Neural cell (in vitro differentiated cells): ENCODE measurements at regions not wholly inside any gene's neighbourhood (a gene's known extent, or its start where the extent isn't known, plus 50 kb on each side); places are given as distances from the start of the nearest gene placed in this dataset.

Source experiments
- H2AFZ ChIP-seq: fragments of 200-600, 300-800 bp; sonication (generic), shearing (Covaris generic); 2 replicates; pipeline ENCODE4 v1.6.0; 2014; ENCODE audit warnings: low read depth, mild to moderate bottlenecking, antibody characterized with exemption, low read length, moderate library complexity
- H3F3A ChIP-seq: fragments of 200-600 bp; shearing (Covaris generic); 2 replicates; pipeline ENCODE4 v1.6.1; 2016; ENCODE audit warnings: mild to moderate bottlenecking, moderate library complexity, mixed read lengths, antibody characterized with exemption, low read length; ENCODE audit not compliant: insufficient read depth, poor library complexity, severe bottlenecking
- H3K27ac ChIP-seq: fragments of 200-600, 300-800 bp; sonication (generic), shearing (Covaris generic); 2 replicates; pipeline ENCODE4 v1.5.1; 2014; ENCODE audit warnings: mild to moderate bottlenecking, low read length, moderate library complexity
- H3K27me3 ChIP-seq: fragments of 300-800, 200-600 bp; sonication (generic), shearing (Covaris generic); 2 replicates; pipeline ENCODE4 v1.6.0; 2014; ENCODE audit warnings: mild to moderate bottlenecking, low read depth, low read length, moderate library complexity; ENCODE audit not compliant: insufficient read depth
- H3K36me3 ChIP-seq: fragments of 300-800, 200-600 bp; sonication (generic), shearing (Covaris generic); 2 replicates; pipeline ENCODE4 v1.5.1; 2014; ENCODE audit warnings: mild to moderate bottlenecking, antibody characterized with exemption, low read length, moderate library complexity; ENCODE audit not compliant: insufficient read depth
- H3K4me2 ChIP-seq: fragments of 300-800, 200-600 bp; sonication (generic), shearing (Covaris generic); 2 replicates; pipeline ENCODE4 v1.6.0; 2014; ENCODE audit warnings: mild to moderate bottlenecking, low read length
- H3K4me3 ChIP-seq: fragments of 300-800, 200-600 bp; sonication (generic), shearing (Covaris generic); 2 replicates; pipeline ENCODE4 v1.5.1; 2014; ENCODE audit warnings: mild to moderate bottlenecking, low read length, moderate library complexity
- H3K79me2 ChIP-seq: fragments of 200-600 bp; shearing (Covaris generic); replicated peaks from 2 replicates; pipeline ENCODE4 v1.6.0; 2014; ENCODE audit warnings: mild to moderate bottlenecking, low read length, moderate library complexity; ENCODE audit not compliant: insufficient read depth
- H3K9ac ChIP-seq: fragments of 300-800, 200-600 bp; sonication (generic), shearing (Covaris generic); 2 replicates; pipeline ENCODE4 v1.6.1; 2016; ENCODE audit warnings: mild to moderate bottlenecking, low read length, mixed read lengths
- H3K9me2 ChIP-seq: fragments of 200-600 bp; shearing (Covaris generic); 2 replicates; pipeline ENCODE4 v1.6.1; 2016; ENCODE audit warnings: mild to moderate bottlenecking, low read length, mixed read lengths; ENCODE audit not compliant: insufficient read depth
- H3K9me3 ChIP-seq: fragments of 200-600, 300-800 bp; sonication (generic), shearing (Covaris generic); 2 replicates; pipeline ENCODE4 v1.6.1; 2016; ENCODE audit warnings: mild to moderate bottlenecking, mixed run types, low read length, moderate library complexity, mixed read lengths
- H4K20me1 ChIP-seq: fragments of 200-600 bp; shearing (Covaris generic); 2 replicates; pipeline ENCODE4 v1.6.1; 2016; ENCODE audit warnings: mild to moderate bottlenecking, mixed run types; ENCODE audit not compliant: insufficient read depth
- CTCF ChIP-seq: fragments of 450-650 bp; IDR thresholded peaks from 2 replicates; pipeline ENCODE4 v1.5.1; 2014; ENCODE audit warnings: antibody characterized with exemption, mild to moderate bottlenecking, moderate library complexity; ENCODE audit not compliant: poor library complexity, severe bottlenecking
- EP300 ChIP-seq: fragments of 450-650 bp; conservative IDR thresholded peaks from 2 replicates; pipeline ENCODE4 v1.6.1; 2014; ENCODE audit warnings: antibody characterized with exemption, mild to moderate bottlenecking, moderate library complexity; ENCODE audit not compliant: poor library complexity, severe bottlenecking
- EZH2 ChIP-seq: fragments of 200-600, 300-800 bp; shearing (Covaris generic), sonication (generic); IDR thresholded peaks from 2 replicates; pipeline ENCODE4 v1.6.1; 2014; ENCODE audit warnings: antibody characterized with exemption, low read length, borderline replicate concordance, mild to moderate bottlenecking; ENCODE audit not compliant: insufficient read depth, poor library complexity, severe bottlenecking
- MXI1 ChIP-seq: fragments of 450-650 bp; conservative IDR thresholded peaks from 2 replicates; pipeline ENCODE4 v1.6.1; 2014; ENCODE audit warnings: antibody characterized with exemption, mild to moderate bottlenecking; ENCODE audit not compliant: poor library complexity, severe bottlenecking
- POLR2AphosphoS5 ChIP-seq: IDR thresholded peaks from 2 replicates; pipeline ENCODE4 v1.6.1; 2012
- RAD21 ChIP-seq: fragments of 450-650 bp; conservative IDR thresholded peaks from 2 replicates; pipeline ENCODE4 v1.6.1; 2014; ENCODE audit warnings: antibody characterized with exemption, mild to moderate bottlenecking, moderate library complexity
- SMC3 ChIP-seq: fragments of 450-650 bp; conservative IDR thresholded peaks from 2 replicates; pipeline ENCODE4 v1.6.1; 2014; ENCODE audit warnings: antibody characterized with exemption, mild to moderate bottlenecking, moderate library complexity; ENCODE audit not compliant: poor library complexity
- TAF1 ChIP-seq: IDR thresholded peaks from 2 replicates; pipeline ENCODE4 v1.6.1; 2012; ENCODE audit warnings: low read depth
- TF ChIP-seq, protein P1 (sequence below): IDR thresholded peaks from 2 replicates; pipeline ENCODE4 v1.6.1; 2012; ENCODE audit warnings: borderline replicate concordance

GRCh38 chr2:217481577-217481976 is 521.2 kb downstream of the TNS1 start:
- Histone ChIP-seq H2AFZ (no peak overlapping the region), H3K27me3 (no peaks in the 10 kb centered on the region), H3K9me2 (no peaks in the 10 kb centered on the region), H3K4me3 (no peak overlapping the region), H3K79me2 (no peaks in the 10 kb centered on the region), H3F3A (no peaks in the 10 kb centered on the region), H4K20me1 (no peaks in the 10 kb centered on the region), H3K36me3 (no peaks in the 10 kb centered on the region), H3K9me3 (no peaks in the 10 kb centered on the region), H3K9ac (no peak overlapping the region), H3K4me2 (no peak overlapping the region), H3K27ac (no peak overlapping the region)
- TF ChIP-seq EP300 (no peak), TAF1 (no peak), RAD21 (no peak), SMC3 (no peak), CTCF (no peak)

GRCh38 chr2:217479566-217479965 is 523.2 kb downstream of the TNS1 start:
- H3K9ac ChIP-seq: no peak overlapping the region
- no peak overlapping the region for H3K27ac ChIP-seq
- no peaks in the 10 kb centered on the region for H3K79me2 ChIP-seq
- no peaks in the 10 kb centered on the region for H3K9me3 ChIP-seq
- H3F3A ChIP-seq: no peaks in the 10 kb centered on the region
- no peak overlapping the region for H3K4me2 ChIP-seq
- no peaks in the 10 kb centered on the region for H4K20me1 ChIP-seq
- H3K36me3 ChIP-seq: no peaks in the 10 kb centered on the region
- no peak overlapping the region for H3K4me3 ChIP-seq
- H3K27me3 ChIP-seq: no peaks in the 10 kb centered on the region
- no peak for TF ChIP-seq CTCF
- no peak for TF ChIP-seq SMC3
- no peak for TF ChIP-seq EP300
- TF ChIP-seq POLR2AphosphoS5: no peak
- TF ChIP-seq EZH2: no peak
- TF ChIP-seq MXI1: no peak
- TF ChIP-seq, protein P1, sequence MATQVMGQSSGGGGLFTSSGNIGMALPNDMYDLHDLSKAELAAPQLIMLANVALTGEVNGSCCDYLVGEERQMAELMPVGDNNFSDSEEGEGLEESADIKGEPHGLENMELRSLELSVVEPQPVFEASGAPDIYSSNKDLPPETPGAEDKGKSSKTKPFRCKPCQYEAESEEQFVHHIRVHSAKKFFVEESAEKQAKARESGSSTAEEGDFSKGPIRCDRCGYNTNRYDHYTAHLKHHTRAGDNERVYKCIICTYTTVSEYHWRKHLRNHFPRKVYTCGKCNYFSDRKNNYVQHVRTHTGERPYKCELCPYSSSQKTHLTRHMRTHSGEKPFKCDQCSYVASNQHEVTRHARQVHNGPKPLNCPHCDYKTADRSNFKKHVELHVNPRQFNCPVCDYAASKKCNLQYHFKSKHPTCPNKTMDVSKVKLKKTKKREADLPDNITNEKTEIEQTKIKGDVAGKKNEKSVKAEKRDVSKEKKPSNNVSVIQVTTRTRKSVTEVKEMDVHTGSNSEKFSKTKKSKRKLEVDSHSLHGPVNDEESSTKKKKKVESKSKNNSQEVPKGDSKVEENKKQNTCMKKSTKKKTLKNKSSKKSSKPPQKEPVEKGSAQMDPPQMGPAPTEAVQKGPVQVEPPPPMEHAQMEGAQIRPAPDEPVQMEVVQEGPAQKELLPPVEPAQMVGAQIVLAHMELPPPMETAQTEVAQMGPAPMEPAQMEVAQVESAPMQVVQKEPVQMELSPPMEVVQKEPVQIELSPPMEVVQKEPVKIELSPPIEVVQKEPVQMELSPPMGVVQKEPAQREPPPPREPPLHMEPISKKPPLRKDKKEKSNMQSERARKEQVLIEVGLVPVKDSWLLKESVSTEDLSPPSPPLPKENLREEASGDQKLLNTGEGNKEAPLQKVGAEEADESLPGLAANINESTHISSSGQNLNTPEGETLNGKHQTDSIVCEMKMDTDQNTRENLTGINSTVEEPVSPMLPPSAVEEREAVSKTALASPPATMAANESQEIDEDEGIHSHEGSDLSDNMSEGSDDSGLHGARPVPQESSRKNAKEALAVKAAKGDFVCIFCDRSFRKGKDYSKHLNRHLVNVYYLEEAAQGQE: no peak
- no peak for TF ChIP-seq RAD21
- no peak for TF ChIP-seq TAF1
- H3K9me2 ChIP-seq: no peaks in the 10 kb centered on the region
- H2AFZ ChIP-seq: no peak overlapping the region
